Endothelial cell of umbilical vein (primary cell): ENCODE measurements at regions not wholly inside any gene's neighbourhood (a gene's known extent, or its start where the extent isn't known, plus 50 kb on each side); places are given as distances from the start of the nearest gene placed in this dataset.

Experiments used
- BruUV-seq: library from RNA; stranded (reverse); fragments of 400-500 nt; replicated peaks from 2 replicates; lab custom pipeline; 2021; lab: Mats Ljungman, UMichigan
- CTCF ChIA-PET: fragments of 300-600, 350-600 bp; sonication (Branson Sonifier 250); formaldehyde crosslinking; loops from one replicate; lab custom pipeline; 2021; ENCODE audit warnings: antibody characterized with exemption, inconsistent platforms; lab: Charles Lee
- POLR2A ChIA-PET: fragments of 300-600, 350-600 bp; sonication (Branson Sonifier 250); formaldehyde crosslinking; loops from one replicate; lab custom pipeline; 2021; ENCODE audit warnings: antibody characterized with exemption, inconsistent platforms; lab: Charles Lee
- DNase-seq: peaks from one replicate; pipeline ENCODE4 v3.0.0-alpha.2; 2011; ENCODE audit warnings: low read depth, low spot score
- FAIRE-seq: peaks from 2 replicates; lab custom pipeline; 2011; peaks lifted over from hg19 to GRCh38; lab: Jason Lieb, UNC
- H2AFZ ChIP-seq: 2 replicates; pipeline ENCODE4 v1.6.0; 2012; ENCODE audit warnings: low read depth, low read length, control low read depth, inconsistent platforms
- H3K27ac ChIP-seq: 2 replicates; pipeline ENCODE4 v1.5.1; 2011; ENCODE audit warnings: low read depth, mild to moderate bottlenecking, control low read depth, low read length, moderate library complexity; ENCODE audit not compliant: insufficient read depth
- H3K27me3 ChIP-seq, 2 experiments: 2 replicates each; pipeline versions ENCODE4 v1.6.0 to v1.6.1; 2011; ENCODE audit warnings: low read length in 2 of 2, mixed read lengths in 1 of 2; ENCODE audit not compliant: control insufficient read depth in 2 of 2, insufficient read depth in 2 of 2
- H3K36me3 ChIP-seq, 2 experiments: 2 replicates in 1 of 2; 3 replicates in 1 of 2; pipeline ENCODE4 v1.5.1; 2011; ENCODE audit warnings: low read length in 2 of 2, mild to moderate bottlenecking in 1 of 2, moderate library complexity in 1 of 2; ENCODE audit not compliant: control insufficient read depth in 2 of 2, insufficient read depth in 2 of 2; ENCODE audit errors: extremely low read depth in 1 of 2
- H3K4me1 ChIP-seq: 3 replicates; pipeline ENCODE4 v1.5.1; 2011; ENCODE audit warnings: mild to moderate bottlenecking, low read length; ENCODE audit not compliant: control insufficient read depth, insufficient read depth; ENCODE audit errors: extremely low read depth
- H3K4me2 ChIP-seq: 2 replicates; pipeline ENCODE4 v1.6.1; 2011; ENCODE audit warnings: low read length, control low read depth, mixed read lengths; ENCODE audit not compliant: insufficient read depth
- H3K4me3 ChIP-seq, 3 experiments: fragments of 200-600 bp in 1 of 3; sonication (generic), shearing (Covaris generic) in 1 of 3; replicated peaks in 1 of 3; 2 replicates each; pipeline ENCODE4 v1.5.1; 2011 to 2016; ENCODE audit warnings: control low read depth in 3 of 3, low read length in 3 of 3, mild to moderate bottlenecking in 2 of 3, inconsistent platforms in 1 of 3, low read depth in 1 of 3, moderate library complexity in 1 of 3; ENCODE audit not compliant: insufficient read depth in 1 of 3
- H3K79me2 ChIP-seq: 2 replicates; pipeline ENCODE4 v1.6.0; 2012; ENCODE audit warnings: low read length, inconsistent platforms; ENCODE audit not compliant: control insufficient read depth, insufficient read depth
- H3K9ac ChIP-seq: replicated peaks from 2 replicates; pipeline ENCODE3; 2011; ENCODE audit warnings: low read length, control low read depth; ENCODE audit not compliant: insufficient read depth; ENCODE audit errors: extremely low read depth
- H3K9me1 ChIP-seq: replicated peaks from 3 replicates; pipeline ENCODE4 v1.6.0; 2011; ENCODE audit warnings: mild to moderate bottlenecking, low read length; ENCODE audit not compliant: control insufficient read depth, insufficient read depth; ENCODE audit errors: extremely low read depth
- H3K9me3 ChIP-seq: replicated peaks from 2 replicates; pipeline ENCODE4 v1.5.1; 2012; ENCODE audit warnings: low read length, inconsistent platforms; ENCODE audit not compliant: control insufficient read depth, insufficient read depth
- H4K20me1 ChIP-seq: replicated peaks from 2 replicates; pipeline ENCODE3; 2011; ENCODE audit warnings: mild to moderate bottlenecking, low read length; ENCODE audit not compliant: control insufficient read depth, insufficient read depth; ENCODE audit errors: extremely low read depth
- EZH2 ChIP-seq: IDR thresholded peaks from 2 replicates; pipeline ENCODE4 v1.6.1; 2012; ENCODE audit warnings: borderline replicate concordance, low read depth, mild to moderate bottlenecking, moderate library complexity, low read length, inconsistent platforms; ENCODE audit not compliant: severe bottlenecking
- FOS ChIP-seq: IDR thresholded peaks from 2 replicates; pipeline ENCODE4 v1.6.1; 2011; ENCODE audit warnings: mild to moderate bottlenecking, low read length, moderate library complexity, borderline replicate concordance; ENCODE audit not compliant: insufficient read depth
- JUN ChIP-seq: IDR thresholded peaks from 2 replicates; pipeline ENCODE4 v1.6.1; 2011; ENCODE audit warnings: borderline replicate concordance, low read depth; ENCODE audit not compliant: insufficient read length, insufficient read depth
- MAX ChIP-seq: IDR thresholded peaks from 2 replicates; pipeline ENCODE4 v1.6.1; 2011; ENCODE audit not compliant: insufficient read depth, insufficient read length
- POLR2AphosphoS5 ChIP-seq: IDR thresholded peaks from 2 replicates; pipeline ENCODE4 v1.6.1; 2012; ENCODE audit warnings: low read depth, mild to moderate bottlenecking, control low read depth, low read length, moderate library complexity; ENCODE audit not compliant: insufficient read depth
- dilution Hi-C: fragments of 300-500 bp; cut with MboI; formaldehyde crosslinking; loops from one replicate; pipeline ENCODE4 v1.15.0; 2019; ENCODE audit warnings: low sequenced_read_pairs; ENCODE audit not compliant: extremely low pct_ligation_motif_present
- intact Hi-C: fragments of 100-400 bp; cut with micrococcal nuclease; formaldehyde crosslinking; loops from one replicate; pipeline ENCODE4 v1.10.0; 2022

- H3K36me3 ChIP-seq: no peaks in the 10 kb centered on the region
- no peaks in the 10 kb centered on the region for H3K79me2 ChIP-seq
- no TSS peak for BruUV-seq
- DNase-seq (no peak), FAIRE-seq (no peak)
- CTCF ChIA-PET: no interaction called here
- no peak overlapping the region for H3K4me3 ChIP-seq
- dilution Hi-C loops (no loop called here), intact Hi-C loops (no loop called here)
- POLR2A ChIA-PET: no interaction called here
- no peaks in the 10 kb centered on the region for H3K9me3 ChIP-seq
- H3K27ac ChIP-seq: no peak overlapping the region
- no peaks in the 10 kb centered on the region for H4K20me1 ChIP-seq
- no peak overlapping the region for H3K9ac ChIP-seq
- H3K27me3 ChIP-seq: no peaks in the 10 kb centered on the region
- no peaks in the 10 kb centered on the region for H3K9me1 ChIP-seq
- TF ChIP-seq EZH2: no peak
- TF ChIP-seq JUN: peak; percentile 32
- no peak for TF ChIP-seq FOS
- no peaks in the 10 kb centered on the region for H3K4me1 ChIP-seq
- no peak overlapping the region for H3K4me2 ChIP-seq
- no peak overlapping the region for H2AFZ ChIP-seq
Observed at GRCh38 chr7:68235937-68236336, 1239.3 kb downstream of the TYW1 start.

GRCh38 chr7:68238204-68238805 lies 1241.7 kb downstream of the TYW1 start:
- no peaks in the 10 kb centered on the region for H3K4me1 ChIP-seq
- no peak for FAIRE-seq
- H3K27ac ChIP-seq: no peak overlapping the region
- TF ChIP-seq EZH2 (no peak), POLR2AphosphoS5 (no peak), MAX (no peak), FOS (no peak), JUN (no peak)
- BruUV-seq: no TSS peak
- CTCF ChIA-PET: no interaction called here
- H3K27me3 ChIP-seq: no peaks in the 10 kb centered on the region
- POLR2A ChIA-PET: no interaction called here
- no peak for DNase-seq
- H3K9me3 ChIP-seq: no peaks in the 10 kb centered on the region
- H3K4me3 ChIP-seq: no peak overlapping the region
- H3K36me3 ChIP-seq: no peaks in the 10 kb centered on the region
- H2AFZ ChIP-seq: no peak overlapping the region
- dilution Hi-C loops: no loop called here
- H4K20me1 ChIP-seq: no peaks in the 10 kb centered on the region
- intact Hi-C loops: no loop called here
- H3K79me2 ChIP-seq: no peaks in the 10 kb centered on the region
- no peak overlapping the region for H3K4me2 ChIP-seq
- H3K9me1 ChIP-seq: no peaks in the 10 kb centered on the region
- no peak overlapping the region for H3K9ac ChIP-seq
